GM12878 (cell line): ENCODE measurements at regions not wholly inside any gene's neighbourhood (a gene's known extent, or its start where the extent isn't known, plus 50 kb on each side); places are given as distances from the start of the nearest gene placed in this dataset.

Source experiments
- BHLHE40 ChIP-seq, 2 experiments: fragments of 450-650 bp in 1 of 2; IDR thresholded peaks; 2 replicates each; pipeline ENCODE4 v1.6.1; 2011 to 2017; ENCODE audit warnings: low read depth in 2 of 2, borderline replicate concordance in 1 of 2, improper control_type of control experiment in 1 of 2, low read length in 1 of 2, mild to moderate bottlenecking in 1 of 2
- CBFB ChIP-seq: IDR thresholded peaks from 2 replicates; pipeline ENCODE4 v1.6.1; 2016; ENCODE audit warnings: antibody characterized with exemption, low read depth
- CBX5 ChIP-seq: sonication (generic); IDR thresholded peaks from 2 replicates; pipeline ENCODE4 v1.6.1; 2016; ENCODE audit warnings: low read depth, moderate library complexity, mild to moderate bottlenecking, inconsistent platforms
- GATAD2B ChIP-seq: fragments of 450-650 bp; conservative IDR thresholded peaks from 2 replicates; pipeline ENCODE4 v1.6.1; 2017; ENCODE audit warnings: low read depth, mild to moderate bottlenecking, moderate library complexity
- POLR2A ChIP-seq: IDR thresholded peaks from 2 replicates; pipeline ENCODE4 v1.6.1; 2011; ENCODE audit warnings: low read depth, mild to moderate bottlenecking, low read length
- POLR2AphosphoS5 ChIP-seq: IDR thresholded peaks from 2 replicates; pipeline ENCODE4 v1.6.1; 2011; ENCODE audit warnings: mild to moderate bottlenecking, low read length, inconsistent platforms
- RELA ChIP-seq: fragments of 450-650 bp; IDR thresholded peaks from 2 replicates; pipeline ENCODE4 v1.8.0; 2014; ENCODE audit warnings: borderline replicate concordance; ENCODE audit not compliant: partially characterized antibody
- TF ChIP-seq, protein P1 (sequence below): IDR thresholded peaks from 2 replicates; pipeline ENCODE4 v1.6.1; 2012; ENCODE audit warnings: improper control_type of control experiment, low read depth, low read length; ENCODE audit not compliant: insufficient replicate concordance
- TF ChIP-seq, protein P2 (sequence below): fragments of 450-650 bp; IDR thresholded peaks from 2 replicates; pipeline ENCODE4 v1.6.1; 2017; ENCODE audit warnings: mild to moderate bottlenecking
- TF ChIP-seq, protein P3 (sequence below), 3 experiments: IDR thresholded peaks in 2 of 3; conservative IDR thresholded peaks in 1 of 3; 2 replicates each; pipeline ENCODE4 v1.5.1; 2011; ENCODE audit warnings: low read depth in 3 of 3, low read length in 3 of 3, mild to moderate bottlenecking in 3 of 3, control low read depth in 2 of 3, moderate library complexity in 2 of 3, inconsistent platforms in 1 of 3, mixed read lengths in 1 of 3; ENCODE audit not compliant: control insufficient read depth in 2 of 3, insufficient read depth in 1 of 3; ENCODE audit errors: extremely low read depth in 1 of 3

DNA sequence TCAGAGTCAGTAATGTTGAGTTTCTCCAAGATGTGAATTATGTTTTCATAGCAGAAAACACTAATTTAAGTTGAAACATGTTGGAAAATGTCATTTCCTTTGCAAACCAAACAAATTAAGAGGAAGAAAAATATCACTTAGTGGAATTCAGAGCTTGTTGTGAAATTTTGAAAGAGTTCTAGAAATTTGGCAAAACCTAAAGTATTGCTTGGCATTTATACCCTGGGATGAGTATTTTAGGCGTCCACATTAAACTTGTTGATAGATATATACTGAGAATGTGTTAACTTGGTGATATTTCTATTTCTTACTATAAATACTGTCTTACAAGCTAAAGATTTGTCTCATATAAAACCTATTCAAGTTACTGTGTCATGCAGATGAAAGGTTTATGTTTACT is 335.2 kb downstream of the NSUN3 start:
- TF ChIP-seq CBFB = no peak
- TF ChIP-seq CBX5 = no peak
- TF ChIP-seq, protein P1, sequence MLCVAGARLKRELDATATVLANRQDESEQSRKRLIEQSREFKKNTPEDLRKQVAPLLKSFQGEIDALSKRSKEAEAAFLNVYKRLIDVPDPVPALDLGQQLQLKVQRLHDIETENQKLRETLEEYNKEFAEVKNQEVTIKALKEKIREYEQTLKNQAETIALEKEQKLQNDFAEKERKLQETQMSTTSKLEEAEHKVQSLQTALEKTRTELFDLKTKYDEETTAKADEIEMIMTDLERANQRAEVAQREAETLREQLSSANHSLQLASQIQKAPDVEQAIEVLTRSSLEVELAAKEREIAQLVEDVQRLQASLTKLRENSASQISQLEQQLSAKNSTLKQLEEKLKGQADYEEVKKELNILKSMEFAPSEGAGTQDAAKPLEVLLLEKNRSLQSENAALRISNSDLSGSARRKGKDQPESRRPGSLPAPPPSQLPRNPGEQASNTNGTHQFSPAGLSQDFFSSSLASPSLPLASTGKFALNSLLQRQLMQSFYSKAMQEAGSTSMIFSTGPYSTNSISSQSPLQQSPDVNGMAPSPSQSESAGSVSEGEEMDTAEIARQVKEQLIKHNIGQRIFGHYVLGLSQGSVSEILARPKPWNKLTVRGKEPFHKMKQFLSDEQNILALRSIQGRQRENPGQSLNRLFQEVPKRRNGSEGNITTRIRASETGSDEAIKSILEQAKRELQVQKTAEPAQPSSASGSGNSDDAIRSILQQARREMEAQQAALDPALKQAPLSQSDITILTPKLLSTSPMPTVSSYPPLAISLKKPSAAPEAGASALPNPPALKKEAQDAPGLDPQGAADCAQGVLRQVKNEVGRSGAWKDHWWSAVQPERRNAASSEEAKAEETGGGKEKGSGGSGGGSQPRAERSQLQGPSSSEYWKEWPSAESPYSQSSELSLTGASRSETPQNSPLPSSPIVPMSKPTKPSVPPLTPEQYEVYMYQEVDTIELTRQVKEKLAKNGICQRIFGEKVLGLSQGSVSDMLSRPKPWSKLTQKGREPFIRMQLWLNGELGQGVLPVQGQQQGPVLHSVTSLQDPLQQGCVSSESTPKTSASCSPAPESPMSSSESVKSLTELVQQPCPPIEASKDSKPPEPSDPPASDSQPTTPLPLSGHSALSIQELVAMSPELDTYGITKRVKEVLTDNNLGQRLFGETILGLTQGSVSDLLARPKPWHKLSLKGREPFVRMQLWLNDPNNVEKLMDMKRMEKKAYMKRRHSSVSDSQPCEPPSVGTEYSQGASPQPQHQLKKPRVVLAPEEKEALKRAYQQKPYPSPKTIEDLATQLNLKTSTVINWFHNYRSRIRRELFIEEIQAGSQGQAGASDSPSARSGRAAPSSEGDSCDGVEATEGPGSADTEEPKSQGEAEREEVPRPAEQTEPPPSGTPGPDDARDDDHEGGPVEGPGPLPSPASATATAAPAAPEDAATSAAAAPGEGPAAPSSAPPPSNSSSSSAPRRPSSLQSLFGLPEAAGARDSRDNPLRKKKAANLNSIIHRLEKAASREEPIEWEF = no peak
- TF ChIP-seq POLR2A = no peak
- TF ChIP-seq, protein P2, sequence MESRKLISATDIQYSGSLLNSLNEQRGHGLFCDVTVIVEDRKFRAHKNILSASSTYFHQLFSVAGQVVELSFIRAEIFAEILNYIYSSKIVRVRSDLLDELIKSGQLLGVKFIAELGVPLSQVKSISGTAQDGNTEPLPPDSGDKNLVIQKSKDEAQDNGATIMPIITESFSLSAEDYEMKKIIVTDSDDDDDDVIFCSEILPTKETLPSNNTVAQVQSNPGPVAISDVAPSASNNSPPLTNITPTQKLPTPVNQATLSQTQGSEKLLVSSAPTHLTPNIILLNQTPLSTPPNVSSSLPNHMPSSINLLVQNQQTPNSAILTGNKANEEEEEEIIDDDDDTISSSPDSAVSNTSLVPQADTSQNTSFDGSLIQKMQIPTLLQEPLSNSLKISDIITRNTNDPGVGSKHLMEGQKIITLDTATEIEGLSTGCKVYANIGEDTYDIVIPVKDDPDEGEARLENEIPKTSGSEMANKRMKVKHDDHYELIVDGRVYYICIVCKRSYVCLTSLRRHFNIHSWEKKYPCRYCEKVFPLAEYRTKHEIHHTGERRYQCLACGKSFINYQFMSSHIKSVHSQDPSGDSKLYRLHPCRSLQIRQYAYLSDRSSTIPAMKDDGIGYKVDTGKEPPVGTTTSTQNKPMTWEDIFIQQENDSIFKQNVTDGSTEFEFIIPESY = no peak
- TF ChIP-seq POLR2AphosphoS5 = no peak
- no peak for TF ChIP-seq BHLHE40 (IDR thresholded peaks at IDR 0.05; ENCODE audit: borderline replicate concordance in 1 of 2, low read depth in 2 of 2, low read length in 1 of 2)
- TF ChIP-seq, protein P3, sequence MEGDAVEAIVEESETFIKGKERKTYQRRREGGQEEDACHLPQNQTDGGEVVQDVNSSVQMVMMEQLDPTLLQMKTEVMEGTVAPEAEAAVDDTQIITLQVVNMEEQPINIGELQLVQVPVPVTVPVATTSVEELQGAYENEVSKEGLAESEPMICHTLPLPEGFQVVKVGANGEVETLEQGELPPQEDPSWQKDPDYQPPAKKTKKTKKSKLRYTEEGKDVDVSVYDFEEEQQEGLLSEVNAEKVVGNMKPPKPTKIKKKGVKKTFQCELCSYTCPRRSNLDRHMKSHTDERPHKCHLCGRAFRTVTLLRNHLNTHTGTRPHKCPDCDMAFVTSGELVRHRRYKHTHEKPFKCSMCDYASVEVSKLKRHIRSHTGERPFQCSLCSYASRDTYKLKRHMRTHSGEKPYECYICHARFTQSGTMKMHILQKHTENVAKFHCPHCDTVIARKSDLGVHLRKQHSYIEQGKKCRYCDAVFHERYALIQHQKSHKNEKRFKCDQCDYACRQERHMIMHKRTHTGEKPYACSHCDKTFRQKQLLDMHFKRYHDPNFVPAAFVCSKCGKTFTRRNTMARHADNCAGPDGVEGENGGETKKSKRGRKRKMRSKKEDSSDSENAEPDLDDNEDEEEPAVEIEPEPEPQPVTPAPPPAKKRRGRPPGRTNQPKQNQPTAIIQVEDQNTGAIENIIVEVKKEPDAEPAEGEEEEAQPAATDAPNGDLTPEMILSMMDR (IDR thresholded peaks at IDR 0.05 in 2 of 3, conservative IDR thresholded peaks at IDR 0.05 in 1 of 3; ENCODE audit: control insufficient read depth in 2 of 3, extremely low read depth in 1 of 3, insufficient read depth in 1 of 3, low read depth in 3 of 3, low read length in 3 of 3) = no peak
- TF ChIP-seq RELA = no peak
- TF ChIP-seq GATAD2B = no peak
